HG02571 (cell line): ENCODE measurements at regions not wholly inside any gene's neighbourhood (a gene's known extent, or its start where the extent isn't known, plus 50 kb on each side); places are given as distances from the start of the nearest gene placed in this dataset.
"Not testable (repeated sequence)": the region's sequence is repeated elsewhere in the genome, so short reads cannot be mapped to it uniquely, and the experiment has no call there.

ENCODE experiments used
- ATAC-seq: cut with Tn5 transposase; IDR thresholded peaks from one replicate; pipeline ENCODE4 v1.9.1; 2021; ENCODE audit warnings: mild to moderate bottlenecking, moderate library complexity; ENCODE audit not compliant: unreplicated experiment

DNA sequence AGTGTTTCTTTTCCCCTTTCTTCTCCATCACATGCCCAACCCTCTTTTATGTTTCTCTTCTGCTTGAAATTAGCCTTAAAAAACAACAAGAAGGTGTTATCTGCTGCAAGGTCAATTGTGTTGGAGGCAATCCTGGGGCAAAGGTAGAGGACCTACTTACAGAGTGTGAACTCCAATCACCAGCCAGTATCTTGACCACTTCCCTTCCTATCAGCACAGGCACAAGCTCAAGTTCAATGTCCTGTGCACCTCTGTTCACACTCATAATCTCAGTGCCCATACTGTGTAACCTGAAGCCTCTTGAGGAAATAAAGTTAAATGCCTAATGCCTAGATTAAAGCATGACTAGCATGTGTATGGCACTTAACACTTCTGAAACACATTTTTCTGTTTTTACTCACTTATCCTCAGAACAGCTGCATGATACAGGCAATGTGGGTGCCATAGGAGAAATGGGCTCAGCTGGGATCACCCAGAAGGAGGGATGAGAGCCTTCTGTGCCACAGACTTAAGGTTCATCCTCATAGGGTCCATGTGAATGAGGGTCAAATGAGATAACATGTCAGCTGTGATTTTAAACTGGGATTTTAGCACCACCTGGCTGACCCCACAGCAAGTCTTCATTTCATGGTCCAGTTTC lies 701.5 kb downstream of the BCL11A start:
- ATAC-seq = no peak

DNA sequence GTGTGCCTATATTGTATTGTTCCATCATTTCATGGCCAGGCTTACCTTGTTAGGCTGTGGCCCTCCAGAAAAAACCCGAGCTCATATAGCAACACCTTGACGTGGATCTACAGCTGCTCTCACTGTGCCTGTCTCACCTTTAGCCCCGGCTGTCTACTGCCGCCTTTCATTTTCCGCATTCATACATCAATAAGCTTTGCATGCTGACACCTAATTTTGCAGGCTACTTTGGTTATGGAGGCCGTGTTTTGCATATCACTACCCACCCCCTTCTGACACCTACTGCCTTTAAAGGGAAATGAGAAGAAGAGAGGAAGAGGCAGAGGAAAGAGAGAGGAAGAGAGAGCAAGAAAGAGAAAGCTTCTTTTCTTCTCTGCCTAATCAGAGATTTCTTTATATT lies 702.9 kb downstream of the BCL11A start:
- no peak for ATAC-seq

- ATAC-seq = no peak
These were observed 719.5 kb downstream of the BCL11A start for GRCh38 chr2:59833941-59834340.

- ATAC-seq = no peak
These were observed 722.9 kb downstream of the BCL11A start for GRCh38 chr2:59830601-59831000.

DNA sequence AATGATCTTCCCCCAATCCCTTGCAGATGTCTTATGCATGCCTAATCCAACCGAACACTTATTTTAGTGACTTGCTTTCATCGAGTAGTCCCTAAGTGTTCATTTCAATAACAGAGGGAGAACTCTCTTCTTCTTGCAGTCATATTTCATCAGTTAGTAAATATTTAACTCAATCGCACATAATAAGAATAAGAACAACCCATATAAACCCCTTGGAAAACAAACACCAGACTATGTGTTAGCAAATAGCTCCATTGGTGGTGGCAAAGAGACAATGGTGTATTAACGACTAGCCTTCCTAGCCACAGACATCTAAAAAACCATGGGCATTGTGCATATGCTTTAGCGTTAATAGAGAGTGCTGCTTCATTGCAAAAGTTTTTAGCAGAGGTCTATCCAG lies 725.8 kb downstream of the BCL11A start:
- no peak for ATAC-seq

GRCh38 chr2:59826177-59826576 lies 727.3 kb downstream of the BCL11A start:
- ATAC-seq = no peak

GRCh38 chr2:59824314-59824713 lies 729.1 kb downstream of the BCL11A start:
- ATAC-seq = no peak

GRCh38 chr2:59816075-59816474 lies 737.4 kb downstream of the BCL11A start:
- ATAC-seq = no peak

DNA sequence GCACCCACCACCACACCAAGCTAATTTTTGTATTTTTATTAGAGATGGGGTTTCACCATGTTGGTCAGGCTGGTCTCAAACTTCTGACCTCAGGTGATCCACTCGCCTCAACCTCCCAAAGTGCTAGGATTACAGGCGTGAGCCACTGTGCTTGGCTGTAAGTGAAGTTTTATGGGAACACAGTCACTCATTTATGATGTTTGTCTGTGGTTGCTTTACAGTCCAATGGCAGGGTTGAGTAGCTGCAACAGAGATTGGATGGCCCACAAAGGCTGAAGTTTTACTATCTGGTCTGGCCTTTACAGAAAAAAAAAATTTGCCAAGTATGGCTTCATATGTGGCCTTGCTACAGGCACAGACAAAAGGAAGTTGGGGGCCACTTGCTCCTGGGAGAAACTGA lies 743.2 kb downstream of the BCL11A start:
- ATAC-seq = not testable (repeated sequence)

- ATAC-seq = no peak
These were observed 747.0 kb downstream of the BCL11A start for GRCh38 chr2:59806486-59806885.

DNA sequence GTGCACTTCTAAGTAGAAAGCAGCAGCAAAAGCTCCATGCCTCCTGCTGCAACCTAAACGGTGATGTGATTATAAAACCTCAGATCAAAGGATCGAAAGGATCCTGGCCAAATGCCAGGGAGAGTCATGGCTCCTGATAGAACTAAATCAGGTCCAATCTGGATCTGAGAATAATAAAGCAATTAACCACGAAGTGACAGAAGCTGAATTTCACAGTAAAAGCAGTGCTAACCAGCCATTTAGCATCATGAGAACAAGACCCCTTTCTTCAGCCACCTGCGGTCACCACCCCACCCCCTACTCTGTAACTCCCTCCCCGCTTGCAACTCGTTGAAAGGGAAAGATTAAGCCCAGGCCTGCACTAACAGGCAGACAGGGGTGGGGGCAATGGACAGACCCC lies 748.7 kb downstream of the BCL11A start:
- ATAC-seq = no peak

DNA sequence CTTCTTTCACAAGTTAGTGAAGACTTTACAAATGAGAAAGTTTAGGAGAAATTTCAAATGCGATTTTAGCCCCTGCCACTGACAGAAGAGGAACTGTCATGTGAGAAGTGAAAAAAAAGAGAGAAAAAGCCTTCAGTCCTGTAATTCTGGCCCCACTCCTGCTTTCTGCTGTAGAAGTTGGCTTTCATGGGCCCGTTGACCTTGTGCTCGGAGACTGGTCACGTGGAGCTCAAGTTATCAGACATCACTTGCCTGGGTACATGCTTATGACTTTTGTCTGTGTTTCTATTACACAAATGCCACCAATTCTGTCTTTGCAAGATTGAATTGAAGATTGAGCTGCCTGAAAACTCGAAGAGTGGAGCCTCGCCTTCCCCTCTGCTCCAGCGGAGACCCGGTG lies 749.9 kb downstream of the BCL11A start:
- ATAC-seq = no peak

GRCh38 chr2:59798687-59799232 lies 754.7 kb downstream of the BCL11A start:
- no peak for ATAC-seq

GRCh38 chr2:59791004-59791618 lies 762.3 kb downstream of the BCL11A start:
- ATAC-seq = no peak

DNA sequence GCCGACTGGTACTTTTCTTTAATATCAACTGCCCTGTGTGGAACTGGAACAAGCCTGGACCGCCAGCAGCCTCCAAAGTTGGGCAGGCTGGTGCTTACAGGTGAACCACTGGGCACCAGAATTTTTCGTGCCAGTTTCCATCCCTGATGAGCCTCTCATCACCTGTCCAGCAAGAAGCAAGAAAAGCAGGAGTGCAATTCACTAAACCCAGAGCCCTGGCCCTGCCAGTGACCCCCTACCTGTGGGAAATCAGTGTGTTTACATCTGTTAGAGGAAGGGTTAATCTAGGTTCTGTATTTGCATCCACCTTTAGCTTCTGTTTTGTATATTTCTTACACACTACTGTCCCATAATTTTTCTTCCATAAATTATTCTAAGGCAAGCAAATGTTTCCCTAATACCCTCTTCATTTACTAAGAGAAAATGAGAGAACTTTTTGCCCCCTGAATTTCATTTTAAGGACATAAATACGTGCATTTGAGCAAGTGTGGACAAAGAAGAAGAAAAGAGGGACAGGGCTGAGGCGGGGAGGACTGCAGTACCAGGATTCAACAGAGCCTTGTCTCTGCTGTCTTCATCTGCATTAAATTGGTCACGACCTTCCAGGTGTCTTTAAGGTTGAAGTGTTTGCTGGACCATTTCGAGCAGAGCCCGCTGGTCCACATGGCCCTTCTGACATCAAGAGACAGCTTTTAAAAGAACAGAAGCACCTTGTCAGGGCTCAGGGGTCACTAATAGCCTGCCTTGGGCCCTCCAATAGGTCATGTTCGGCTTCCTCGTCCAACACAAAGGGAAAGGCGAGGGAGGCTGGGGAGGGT lies 763.1 kb downstream of the BCL11A start:
- ATAC-seq = no peak

DNA sequence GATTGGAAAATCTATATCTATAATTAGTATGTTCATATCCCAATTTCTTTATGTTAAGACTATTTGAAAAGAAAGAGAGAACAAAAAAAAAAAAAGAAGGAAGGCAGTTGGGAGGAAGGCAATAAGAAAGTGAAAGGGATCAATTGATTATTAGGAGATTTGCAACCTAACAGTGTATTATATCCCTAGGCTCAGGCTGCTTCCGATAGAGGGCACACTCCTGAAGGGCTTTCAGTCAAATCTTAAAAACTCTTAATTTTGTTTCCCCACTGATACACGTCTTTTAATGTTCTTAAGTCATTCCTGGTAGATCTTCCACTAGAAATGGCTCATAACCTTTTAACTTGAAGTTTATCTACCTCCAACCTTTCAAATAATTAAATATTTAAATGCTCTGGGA lies 763.9 kb downstream of the BCL11A start:
- no peak for ATAC-seq

DNA sequence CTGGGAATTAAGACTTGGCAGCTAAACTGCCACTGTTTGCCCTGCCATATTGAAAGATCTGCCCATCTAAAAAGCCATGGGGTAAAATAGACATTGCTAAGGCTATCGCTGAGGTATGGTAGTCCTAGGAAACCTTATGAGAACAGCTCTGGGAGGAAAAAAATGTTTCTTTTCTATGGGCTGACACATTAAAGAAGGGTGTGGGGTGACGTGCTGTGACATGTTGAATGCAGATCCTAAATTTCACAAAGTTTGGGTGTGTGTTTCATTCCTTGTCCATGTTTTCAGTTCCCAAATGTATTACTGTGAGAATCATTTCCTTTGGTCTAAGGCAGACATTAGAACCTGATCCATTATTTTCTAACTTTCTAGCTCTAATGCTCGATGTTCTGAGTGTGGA lies 766.4 kb downstream of the BCL11A start:
- no peak for ATAC-seq

- ATAC-seq = no peak
These were observed 766.8 kb downstream of the BCL11A start for GRCh38 chr2:59786684-59787083.

- no peak for ATAC-seq
These were observed 773.9 kb downstream of the BCL11A start for GRCh38 chr2:59779571-59779970.

DNA sequence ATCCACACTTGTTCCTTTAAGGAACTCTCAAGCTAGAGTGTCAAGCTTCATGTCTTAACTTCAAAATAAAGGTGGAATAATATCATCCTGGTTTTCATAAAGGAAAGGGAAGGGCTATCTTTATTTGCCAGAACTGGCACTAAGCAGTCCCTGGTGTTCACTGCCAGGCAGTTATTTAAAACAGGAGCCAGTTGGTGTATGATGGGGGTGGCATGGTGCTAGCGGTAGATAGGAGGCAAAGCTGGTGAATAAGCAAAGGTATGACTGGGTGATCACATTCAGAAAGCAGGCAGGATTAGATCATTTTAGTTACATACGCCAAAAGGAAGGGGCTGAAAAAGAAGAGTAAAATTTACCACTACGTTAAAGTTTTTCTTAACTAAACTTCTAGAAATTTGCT lies 776.3 kb downstream of the BCL11A start:
- no peak for ATAC-seq

- ATAC-seq = no peak
These were observed 776.8 kb downstream of the BCL11A start for GRCh38 chr2:59776726-59777008.

GRCh38 chr2:59774821-59775433 lies 778.5 kb downstream of the BCL11A start:
- ATAC-seq = no peak
